ENCODE measurements at regions not wholly inside any gene's neighbourhood (a gene's known extent, or its start where the extent isn't known, plus 50 kb on each side); places are given as distances from the start of the nearest gene placed in this dataset.

GRCh38 chr2:157935378-157935906, 59.3 kb upstream of the ACVR1 start:
- no peak for DNase-seq (ENCODE audit: low read depth in 2 of 3, low spot score in 1 of 3)

GRCh38 chr2:157934684-157935377, 58.7 kb upstream of the ACVR1 start:
- no peak for DNase-seq (ENCODE audit: low read depth in 2 of 3, low spot score in 1 of 3)

- DNase-seq (ENCODE audit: low read depth in 2 of 3, low spot score in 1 of 3), result no peak
Measured at GRCh38 chr2:157933160-157933920, 57.2 kb upstream of the ACVR1 start.

GRCh38 chr2:157932480-157933159, 56.5 kb upstream of the ACVR1 start:
- no peak for DNase-seq (ENCODE audit: low read depth in 2 of 3, low spot score in 1 of 3)

GRCh38 chr2:157931542-157931941, 55.4 kb upstream of the ACVR1 start:
- DNase-seq (ENCODE audit: low read depth in 2 of 3, low spot score in 1 of 3), result no peak

GRCh38 chr2:157930728-157931127, 54.6 kb upstream of the ACVR1 start:
- DNase-seq (ENCODE audit: low read depth in 2 of 3, low spot score in 1 of 3), result no peak

- no peak for DNase-seq (ENCODE audit: low read depth in 2 of 3, low spot score in 1 of 3)
Measured at GRCh38 chr2:157929871-157930667, 53.9 kb upstream of the ACVR1 start.

- no peak for DNase-seq (ENCODE audit: low read depth in 2 of 3, low spot score in 1 of 3)
Measured at GRCh38 chr2:157928372-157928771, 52.2 kb upstream of the ACVR1 start.

GRCh38 chr2:157927155-157927554, 51.0 kb upstream of the ACVR1 start:
- no peak for DNase-seq (ENCODE audit: low read depth in 2 of 3, low spot score in 1 of 3)
